Dermis blood vessel endothelial cell (primary cell): ENCODE measurements at regions not wholly inside any gene's neighbourhood (a gene's known extent, or its start where the extent isn't known, plus 50 kb on each side); places are given as distances from the start of the nearest gene placed in this dataset.
"Not testable (repeated sequence)": the region's sequence is repeated elsewhere in the genome, so short reads cannot be mapped to it uniquely, and the experiment has no call there.

Experiments used
- DNase-seq: peaks from one replicate; pipeline ENCODE4 v3.0.0; 2010

DNA sequence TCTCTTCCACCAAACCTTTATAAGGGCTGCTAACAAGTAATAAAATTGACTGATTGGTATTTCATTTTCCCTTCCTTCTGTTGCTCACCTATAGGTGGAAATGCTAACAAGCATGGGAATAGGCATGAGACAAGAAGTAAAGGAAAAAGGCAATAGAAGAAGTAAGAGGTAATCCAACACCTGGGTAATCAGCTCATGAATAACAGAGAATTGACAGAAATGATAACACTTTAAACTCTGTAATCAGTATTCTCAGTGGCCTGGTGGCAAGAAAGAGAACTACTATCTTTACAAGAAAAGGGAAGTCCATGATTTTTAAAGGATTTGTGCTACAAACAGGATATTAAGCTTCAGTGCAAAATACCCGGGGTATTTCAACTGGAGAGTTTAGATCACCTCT is 737.8 kb downstream of the RERGL start:
- no peak for DNase-seq

DNA sequence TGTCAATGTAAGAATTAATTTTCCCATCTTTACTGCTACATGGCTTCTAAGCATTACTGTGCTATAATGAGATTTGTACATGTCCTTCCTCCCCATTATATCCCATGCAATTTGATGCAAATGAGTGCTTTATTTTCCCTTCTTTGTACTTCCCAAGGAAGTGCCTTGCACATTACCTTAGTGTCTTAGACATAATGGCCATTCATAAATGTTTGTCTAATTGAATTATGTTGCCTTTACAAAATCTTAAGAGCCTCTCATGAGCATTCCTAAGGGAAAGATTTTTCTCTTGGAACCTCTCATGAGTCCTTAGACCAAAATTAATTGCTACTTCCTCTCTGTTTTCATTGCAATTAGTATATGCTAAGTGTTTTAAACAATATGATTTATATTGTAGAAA is 741.7 kb downstream of the RERGL start:
- DNase-seq, result no peak

DNA sequence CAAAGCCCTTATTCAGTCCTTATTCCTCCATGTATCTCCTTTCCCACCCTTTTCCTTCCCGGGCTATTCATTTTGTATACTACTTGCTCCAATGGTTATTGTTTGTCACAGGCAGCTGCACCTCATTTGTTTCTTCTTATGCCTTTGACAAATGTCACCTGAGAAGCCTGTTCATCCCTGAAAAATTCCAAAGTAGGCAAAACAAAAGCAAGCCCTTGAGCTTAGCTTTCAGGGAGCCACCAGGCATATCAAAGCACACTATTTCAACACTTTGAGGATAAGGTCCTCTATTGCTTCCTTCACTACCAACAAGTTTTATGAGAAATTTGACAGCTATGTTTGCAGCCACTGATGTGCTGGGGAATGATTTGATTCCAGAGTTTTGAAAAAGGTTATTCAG is 738.7 kb upstream of the LMO3 start:
- DNase-seq, result no peak

DNA sequence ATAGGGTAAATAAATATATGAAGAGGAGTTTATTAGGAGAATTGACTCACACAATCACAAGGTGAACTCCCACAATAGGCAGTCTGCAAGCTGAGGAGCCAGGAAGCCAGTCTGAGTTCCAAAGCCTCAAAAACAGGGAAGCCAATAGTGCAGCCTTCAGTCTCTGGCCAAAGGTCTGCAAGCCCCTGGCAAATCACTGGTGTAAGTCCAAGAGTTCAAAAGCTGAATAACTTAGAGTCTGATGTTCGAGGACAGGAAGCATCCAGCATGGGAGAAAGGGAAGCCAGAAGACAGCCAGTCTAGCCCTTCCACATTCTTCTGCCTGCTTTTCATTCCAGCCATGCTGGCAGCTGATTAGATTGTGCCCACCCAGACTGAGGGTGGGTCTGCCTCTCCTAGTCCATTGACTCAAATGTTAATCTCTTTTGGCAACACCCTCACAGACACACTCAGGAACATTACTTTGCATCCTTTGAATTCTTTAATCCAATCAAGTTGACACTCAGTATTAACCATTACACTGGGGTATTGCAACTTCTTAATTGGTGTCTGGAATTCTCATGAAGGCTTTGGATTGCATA is 736.5 kb upstream of the LMO3 start:
- no peak for DNase-seq

DNA sequence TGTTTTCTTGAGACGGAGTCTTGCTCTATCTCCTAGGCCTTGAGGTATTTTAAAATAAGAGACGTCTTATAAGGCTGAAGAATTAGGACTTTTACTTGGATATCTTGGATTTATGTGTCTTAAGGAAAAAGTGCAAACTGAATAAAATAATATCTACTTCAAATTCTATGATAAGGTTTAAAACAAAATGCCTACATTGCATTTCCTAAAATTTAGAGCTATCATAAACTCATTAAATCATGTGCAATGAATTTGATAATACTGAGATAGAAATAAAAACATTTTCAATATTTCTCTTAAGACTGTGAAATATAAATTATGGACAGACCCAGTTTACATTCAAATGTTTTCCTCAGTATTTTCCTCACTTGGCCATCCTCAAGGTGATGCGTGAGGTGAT is 729.5 kb upstream of the LMO3 start:
- DNase-seq, result no peak

DNA sequence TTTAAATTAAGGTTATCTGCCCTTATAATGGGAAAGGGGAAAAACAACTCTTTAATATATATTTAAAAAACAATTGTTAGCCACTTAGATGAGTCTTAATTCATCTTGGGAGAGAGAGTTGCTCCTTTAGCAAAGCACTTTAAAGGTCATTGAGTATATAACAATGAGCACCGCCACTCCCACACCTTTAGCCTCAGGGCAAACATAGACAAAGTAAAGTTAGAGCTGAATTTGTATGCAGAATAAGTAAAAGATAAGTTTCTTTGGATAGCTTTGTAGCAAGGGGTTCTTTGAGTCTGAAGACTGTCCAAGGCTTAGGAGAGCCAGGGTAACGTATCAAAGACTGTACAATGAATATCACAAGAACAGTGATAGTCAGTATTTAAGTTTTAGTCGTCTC is 728.8 kb upstream of the LMO3 start:
- no peak for DNase-seq

DNA sequence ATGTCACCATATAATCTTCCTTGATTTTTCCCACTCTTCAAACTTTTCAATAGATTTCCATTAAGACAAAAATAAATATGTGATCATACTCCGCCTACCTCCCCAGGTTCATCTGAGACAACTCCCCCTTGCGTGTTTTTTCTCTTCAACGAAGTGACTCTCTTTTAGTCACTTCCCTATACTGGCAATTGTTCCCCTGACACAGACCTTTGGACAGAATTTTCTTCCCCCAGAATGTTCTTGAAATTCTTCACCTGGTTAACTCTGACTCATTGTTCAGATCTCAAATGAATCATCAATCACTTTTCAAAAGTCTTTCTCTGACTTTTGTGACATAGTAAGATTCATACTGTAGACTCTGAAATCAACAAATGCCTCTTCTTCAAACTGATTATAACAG is 727.3 kb upstream of the LMO3 start:
- DNase-seq, result no peak

DNA sequence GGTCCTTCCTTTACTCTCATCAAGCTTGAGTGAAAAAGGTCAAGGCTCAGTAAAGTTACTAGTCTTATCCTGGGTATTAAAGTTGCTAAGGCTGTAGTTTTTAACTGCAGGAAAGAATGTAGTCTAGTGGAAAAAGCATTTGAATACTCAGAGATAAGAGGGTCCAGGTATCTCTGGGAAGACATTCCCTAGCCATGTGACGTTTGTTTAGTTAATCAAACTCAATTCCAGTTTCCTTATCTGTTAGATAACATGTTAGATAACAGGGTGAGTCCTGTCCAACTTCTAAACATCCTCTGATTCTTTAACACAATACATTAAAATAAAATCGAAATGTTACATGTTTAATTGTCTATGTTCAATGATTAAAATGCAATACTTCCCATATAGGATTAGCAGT is 720.7 kb upstream of the LMO3 start:
- no peak for DNase-seq

DNA sequence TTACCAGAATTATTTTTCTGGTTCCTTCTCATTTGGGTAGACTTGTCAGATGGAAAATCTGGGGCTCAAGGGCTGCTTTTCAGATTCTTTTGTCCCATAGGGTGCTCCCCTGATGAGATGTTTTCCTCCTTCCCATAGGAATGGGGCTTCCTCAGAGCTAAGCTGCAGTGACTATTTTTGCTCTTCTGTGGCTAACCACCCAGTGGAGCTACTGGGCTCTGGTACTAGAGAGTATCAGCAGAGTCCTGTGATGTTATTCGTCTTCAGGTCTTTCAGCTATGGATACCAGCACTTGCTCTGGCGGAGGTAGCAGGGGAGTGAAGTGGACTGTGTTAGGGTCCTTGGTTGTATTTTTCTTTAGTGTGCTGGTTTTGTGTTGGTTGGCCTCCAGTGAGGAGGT is 716.1 kb upstream of the LMO3 start:
- DNase-seq, result no peak

DNA sequence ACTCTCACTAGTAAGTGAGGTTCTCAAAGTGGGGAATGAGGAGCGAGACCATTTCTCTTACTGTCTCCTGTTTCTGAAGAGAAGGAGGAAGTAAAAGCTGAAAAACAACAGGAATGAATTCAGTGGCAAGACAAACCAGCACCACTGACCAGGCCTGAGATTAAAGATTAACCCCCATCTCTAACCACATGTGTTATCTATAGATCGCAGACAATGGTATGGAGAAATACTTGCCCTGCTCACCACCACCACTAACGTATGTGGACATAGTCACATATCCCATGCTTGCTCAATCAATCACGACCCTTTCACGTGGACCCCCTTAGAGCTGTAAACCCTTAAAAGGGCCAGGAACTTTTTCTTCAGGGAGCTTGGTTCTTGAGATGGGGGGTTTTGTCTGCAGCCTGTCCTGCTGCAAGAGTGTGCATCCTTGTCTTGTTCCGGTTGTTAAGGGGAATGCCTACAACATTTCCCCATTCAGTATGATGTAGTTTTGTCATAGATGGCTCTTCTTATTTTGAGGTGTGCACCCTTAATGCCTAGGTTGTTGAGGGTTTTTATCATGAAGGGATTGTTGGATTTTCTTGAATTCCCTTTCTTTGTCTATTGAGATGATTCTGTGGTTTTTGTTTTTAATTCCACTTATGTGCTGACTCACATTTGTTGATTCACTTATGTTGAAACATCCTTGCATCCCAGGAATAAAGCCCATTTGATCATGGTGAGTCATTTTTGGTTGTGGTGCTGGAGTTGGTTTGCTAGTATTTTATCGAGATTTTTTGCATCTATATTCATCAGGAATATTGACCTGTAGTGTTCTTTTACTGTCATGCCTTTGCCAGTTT is 698.8 kb upstream of the LMO3 start:
- no peak for DNase-seq

DNA sequence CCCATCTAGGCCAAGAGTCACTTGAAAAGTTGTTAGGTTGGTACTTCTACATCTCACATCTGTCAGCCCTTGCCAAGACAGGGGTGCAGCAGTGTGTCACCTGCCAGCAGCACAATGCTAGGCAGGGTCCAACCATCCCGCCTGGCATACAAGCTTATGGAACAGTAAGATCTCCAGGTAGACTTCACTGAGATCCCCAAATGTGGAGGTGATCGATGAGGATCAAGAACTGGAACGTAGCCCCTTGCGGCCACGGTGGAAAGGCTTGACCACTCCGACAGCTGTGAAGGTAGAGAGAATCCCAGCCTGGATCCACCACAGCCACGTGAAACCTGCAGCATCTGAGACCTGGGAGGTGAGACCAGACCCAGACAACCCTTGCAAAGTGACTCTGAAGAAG is 696.0 kb upstream of the LMO3 start:
- DNase-seq, result no peak

DNA sequence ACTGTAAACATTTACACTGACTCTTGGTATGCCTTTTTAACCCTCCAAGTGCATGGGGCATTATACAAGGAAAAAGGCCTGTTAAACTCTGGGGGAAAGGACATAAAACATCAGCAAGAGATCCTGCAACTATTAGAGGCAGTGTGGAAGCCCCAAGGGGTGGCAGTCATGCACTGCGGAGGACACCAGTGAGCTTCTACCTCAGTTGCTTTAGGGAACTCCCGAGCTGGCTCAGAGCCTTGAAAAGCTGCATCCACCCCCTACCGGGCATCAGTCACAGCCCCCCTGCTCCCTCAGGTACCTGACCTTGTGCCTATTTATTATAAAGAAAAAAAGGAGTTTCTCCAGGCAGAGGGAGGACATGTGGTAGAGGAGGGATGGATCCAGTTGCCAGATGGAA is 695.6 kb upstream of the LMO3 start:
- DNase-seq, result no peak

DNA sequence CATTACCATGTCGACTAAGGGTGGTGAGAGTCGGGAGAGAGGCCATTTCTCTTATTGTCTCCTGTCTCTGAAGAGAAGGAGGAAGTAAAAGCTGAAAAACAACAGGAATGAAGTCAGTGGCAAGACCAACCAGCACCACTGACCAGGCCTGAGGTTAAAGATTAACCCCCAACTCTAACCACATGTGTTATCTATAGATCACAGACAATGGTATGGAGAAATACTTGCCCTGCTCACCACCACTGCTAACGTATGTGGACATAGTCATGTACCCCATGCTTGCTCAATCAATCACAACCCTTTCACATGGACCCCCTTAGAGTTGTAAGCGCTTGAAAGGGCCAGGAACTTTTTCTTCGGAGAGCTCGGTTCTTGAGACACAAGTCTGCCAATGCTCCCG is 690.9 kb upstream of the LMO3 start:
- DNase-seq, result no peak

DNA sequence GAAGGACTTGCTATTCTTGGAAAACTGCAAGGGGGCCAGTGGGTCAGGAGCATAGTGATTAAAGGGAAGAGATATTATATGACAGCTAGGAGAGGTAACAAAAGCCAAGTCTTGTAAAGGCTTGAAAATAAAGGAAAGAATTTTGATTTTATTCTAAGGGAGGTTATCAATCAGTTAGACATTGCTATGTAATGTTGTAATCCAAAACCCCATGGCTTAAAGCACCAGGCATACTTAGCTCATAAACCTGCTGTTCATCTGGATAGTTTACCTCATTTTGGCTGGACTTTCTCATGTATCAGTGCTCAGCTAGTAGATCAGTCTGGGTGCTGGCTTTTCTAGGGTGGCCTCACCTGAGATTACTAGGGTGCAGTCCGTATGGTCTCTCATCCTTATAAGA is 680.9 kb upstream of the LMO3 start:
- DNase-seq, result no peak

DNA sequence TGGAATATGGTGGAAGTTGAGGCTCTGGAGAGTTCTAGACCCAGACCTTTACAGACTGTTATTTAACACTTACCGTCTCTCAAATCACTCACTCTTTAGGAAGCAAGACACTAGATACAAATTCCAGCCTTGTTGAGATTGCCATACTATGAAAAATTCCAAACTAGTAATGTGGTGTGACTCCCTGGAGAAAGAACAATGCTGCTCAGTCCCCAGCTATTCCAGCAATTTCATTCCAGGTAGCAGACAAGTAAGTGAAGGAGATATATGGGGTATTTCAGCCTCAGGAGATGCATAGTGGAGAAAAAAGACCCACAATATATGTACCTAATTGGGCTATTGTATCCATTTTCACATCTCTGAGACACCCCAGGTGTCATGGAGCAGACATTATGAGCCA is 678.9 kb upstream of the LMO3 start:
- DNase-seq, result no peak

DNA sequence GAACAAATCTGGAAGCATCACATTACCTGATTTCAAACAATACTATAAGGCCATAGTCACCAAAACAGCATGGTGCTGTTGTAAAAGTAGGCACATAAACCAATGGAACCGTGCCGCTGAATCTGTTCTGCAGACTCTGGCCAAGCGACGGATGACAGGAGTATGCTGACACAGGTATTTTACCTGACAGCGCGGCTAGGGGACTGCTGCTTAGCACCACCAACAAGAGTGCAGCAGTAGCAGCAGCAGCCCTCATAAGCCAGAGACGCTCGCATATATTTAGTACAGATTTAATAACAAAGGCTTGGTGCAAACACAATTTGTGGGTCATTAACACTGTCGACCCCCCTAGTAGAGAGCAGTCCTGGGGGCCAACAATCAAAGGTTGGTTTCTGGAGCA is 677.6 kb upstream of the LMO3 start:
- DNase-seq, result no peak

DNA sequence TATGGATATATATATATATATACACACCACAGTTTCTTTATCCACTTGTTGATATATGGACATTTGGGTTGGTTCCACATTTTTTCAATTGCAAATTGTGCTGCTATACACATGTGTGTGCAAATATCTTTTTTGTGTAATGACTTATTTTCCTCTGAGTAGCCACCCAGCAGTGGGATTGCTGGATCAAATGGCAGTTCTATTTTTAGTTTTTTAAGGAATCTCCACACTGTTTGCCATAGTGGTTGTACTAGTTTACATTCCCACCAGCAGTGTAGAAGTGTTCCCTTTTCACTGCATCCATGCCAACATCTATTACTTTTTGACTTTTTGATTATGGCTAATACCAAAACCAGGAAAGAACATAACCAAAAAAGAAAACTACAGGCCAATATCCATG is 676.2 kb upstream of the LMO3 start:
- not testable (repeated sequence) for DNase-seq

DNA sequence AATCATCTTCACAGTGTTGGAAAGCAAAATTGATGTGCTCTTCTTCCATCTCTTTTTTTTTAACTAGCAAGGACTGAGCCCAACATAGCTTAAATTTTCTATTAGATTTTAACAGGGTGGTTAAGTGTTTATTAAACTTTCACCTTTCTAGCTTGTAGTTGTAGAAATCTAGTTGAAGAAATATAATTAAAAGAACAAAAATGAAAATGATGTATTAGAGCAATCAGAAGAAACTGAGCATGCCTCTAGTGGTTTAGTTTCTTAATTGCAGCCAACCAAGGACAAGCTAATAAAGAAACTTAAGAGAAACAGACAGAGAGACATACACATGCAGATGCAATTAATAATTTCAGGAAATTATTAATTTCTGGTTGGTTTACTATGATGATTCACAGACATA is 673.0 kb upstream of the LMO3 start:
- no peak for DNase-seq

DNA sequence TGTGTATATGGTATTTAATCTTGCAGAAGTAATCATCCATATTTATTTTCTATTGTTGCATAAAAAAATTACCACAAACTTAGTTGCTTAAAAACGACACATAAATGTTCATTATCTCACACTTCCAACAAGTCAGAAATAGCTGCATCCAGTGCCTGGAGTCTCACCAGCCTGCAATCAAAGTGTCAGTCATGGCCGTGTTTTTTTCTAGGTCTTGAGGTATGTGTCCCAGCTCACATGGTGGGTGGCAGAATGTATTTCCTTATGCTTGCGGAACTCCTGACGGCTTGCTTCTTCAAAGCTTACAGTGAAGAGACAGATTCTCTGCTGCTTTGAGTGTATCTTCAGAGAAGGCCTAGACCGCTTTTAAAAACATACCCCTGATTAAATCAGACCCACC is 670.2 kb upstream of the LMO3 start:
- DNase-seq, result no peak

DNA sequence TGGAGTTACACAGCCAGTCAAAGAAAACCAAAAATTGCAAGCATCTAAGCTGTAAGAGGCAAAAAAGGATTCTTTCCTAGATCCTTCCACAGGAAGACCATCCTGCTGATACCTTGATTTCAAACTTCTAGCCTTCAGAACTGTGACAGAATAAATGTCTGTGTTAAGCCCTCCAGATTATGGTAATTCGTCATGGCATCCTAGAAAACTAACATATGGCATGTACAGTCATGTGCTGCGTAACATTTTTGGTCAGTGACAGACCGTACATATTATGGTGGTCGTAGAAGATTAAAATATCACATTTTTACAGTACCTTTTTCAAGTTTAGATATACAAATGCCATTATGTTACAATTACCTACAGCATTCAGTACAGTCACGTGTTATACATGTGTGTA is 660.9 kb upstream of the LMO3 start:
- no peak for DNase-seq

DNA sequence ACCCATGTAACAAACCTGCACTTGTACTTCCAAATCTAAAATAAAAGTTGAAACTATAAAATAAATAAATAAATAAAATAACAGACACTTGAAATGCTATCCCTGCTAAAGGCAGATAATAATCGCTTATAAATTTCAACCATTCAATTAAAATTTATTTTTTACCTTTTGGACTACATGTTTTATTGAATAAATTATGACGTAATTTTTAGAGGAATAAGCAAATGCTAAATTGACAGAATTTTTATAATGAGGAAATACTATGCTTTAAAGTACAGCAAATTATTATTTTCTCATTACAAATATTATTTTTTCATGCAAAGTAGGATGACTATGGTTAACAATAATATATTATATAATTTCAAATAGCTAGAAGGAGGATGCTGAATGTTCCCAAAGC is 658.6 kb upstream of the LMO3 start:
- DNase-seq, result no peak

DNA sequence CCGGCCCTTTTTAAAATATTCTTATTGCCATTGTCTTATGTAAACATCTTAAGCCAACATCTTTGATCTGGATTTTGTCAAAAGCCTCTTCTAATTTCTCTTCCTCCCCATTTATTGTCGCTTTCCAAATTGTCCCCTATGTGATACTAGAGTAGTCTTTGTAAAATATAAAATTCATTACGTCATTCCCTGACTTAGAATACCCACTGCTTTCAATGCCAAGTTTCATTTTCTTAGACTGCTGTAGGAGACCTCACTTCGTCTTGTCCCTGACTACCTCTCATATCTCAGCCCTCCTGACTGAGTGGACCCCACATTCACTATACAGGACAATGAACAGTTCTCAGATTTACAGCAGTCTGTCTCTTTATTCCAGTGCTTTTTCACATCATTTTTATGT is 633.9 kb upstream of the LMO3 start:
- DNase-seq, result no peak

DNA sequence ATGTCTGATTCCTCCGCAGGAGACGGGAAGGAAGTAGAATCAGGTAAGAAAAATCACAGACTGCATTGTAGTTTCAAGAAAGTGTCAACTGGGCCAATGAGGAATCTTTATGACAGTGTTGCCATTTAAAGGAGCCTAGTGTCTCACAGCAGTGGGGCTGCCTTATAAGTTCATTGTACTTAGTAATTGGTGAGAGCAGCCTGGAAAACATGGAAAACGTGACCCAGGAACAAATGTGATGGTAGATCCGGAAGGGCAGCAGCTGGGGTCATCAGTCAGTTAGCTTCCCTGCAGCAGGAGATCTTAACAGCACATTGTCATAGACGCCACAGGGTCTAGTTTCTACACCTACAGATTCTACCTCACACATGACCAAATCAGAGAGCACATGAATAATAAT is 630.0 kb upstream of the LMO3 start:
- DNase-seq, result no peak

DNA sequence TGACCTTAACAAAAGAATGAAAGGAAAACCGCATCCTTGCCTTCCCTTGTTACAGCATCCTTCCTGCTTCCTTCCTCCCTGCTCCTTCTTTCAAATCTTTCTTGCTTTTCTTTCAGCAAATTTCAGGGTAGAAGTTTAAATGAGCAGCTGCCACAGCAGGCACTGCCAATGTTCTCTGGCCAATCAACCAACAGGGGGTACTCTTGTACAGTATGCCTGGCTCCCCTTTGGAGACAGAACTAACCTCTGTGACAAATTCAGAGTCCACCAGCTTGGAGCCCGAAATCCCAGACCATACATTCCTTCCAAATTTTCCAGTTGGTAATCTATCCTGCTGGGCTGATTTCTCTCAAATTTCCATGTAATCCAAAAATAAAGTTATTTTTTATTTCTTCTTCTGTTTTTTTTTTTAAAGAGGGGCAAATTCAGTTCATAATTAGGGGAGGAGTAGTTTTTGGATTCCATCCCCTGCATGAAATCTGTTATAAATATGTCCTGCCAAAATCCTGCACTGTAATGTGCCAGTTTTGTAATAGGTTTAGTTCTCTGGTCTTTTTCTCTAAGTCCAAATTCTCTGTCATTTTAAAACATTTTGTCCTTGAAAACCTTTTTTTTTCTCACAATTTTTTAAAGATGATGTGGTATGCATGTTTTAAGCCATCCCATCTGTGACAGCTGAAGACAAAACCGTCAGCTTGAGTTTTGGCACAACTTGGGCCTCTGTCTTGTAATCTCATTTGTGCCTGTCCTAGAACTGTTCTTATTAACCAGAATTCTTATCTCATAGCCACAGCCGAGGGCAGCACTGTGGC is 610.0 kb upstream of the LMO3 start:
- DNase-seq, result no peak
